MV-4-11 (cell line): ENCODE measurements at regions not wholly inside any gene's neighbourhood (a gene's known extent, or its start where the extent isn't known, plus 50 kb on each side); places are given as distances from the start of the nearest gene placed in this dataset.
A peak's percentile ranks its signal among the peaks of the same experiment; 100 is the strongest.
"Not testable (repeated sequence)": the region's sequence is repeated elsewhere in the genome, so short reads cannot be mapped to it uniquely, and the experiment has no call there.

Experiments used
- DNase-seq: peaks from one replicate; lab custom pipeline; 2025; lab: John Stamatoyannopoulos, UW

DNA sequence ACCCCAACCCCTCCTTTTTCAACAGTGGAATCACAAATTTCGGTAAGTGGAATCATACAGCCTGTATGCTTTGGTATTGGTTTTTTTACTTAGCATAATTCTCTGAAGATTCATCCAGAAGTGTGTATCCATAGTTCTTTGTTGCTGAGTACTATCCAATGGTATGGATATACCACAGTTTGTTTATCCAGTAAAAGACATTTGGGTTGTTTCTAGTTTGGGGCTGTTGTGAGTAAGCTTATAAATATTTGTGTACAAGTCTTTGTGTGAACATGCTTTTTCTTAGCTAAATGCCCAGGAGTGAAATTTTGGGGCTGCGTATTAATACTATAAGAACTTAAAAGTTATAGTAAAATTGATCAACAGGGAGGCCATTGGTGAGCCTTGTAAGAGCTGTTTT lies 57.5 kb upstream of the GC start:
- DNase-seq, result no peak

- no peak for DNase-seq
These were observed 63.4 kb upstream of the GC start for GRCh38 chr4:71847300-71847699.

- DNase-seq, result no peak
These were observed 72.1 kb upstream of the GC start for GRCh38 chr4:71855944-71856343.

- DNase-seq, result no peak
These were observed 74.0 kb upstream of the GC start for GRCh38 chr4:71857713-71858451.

GRCh38 chr4:71860643-71861042 lies 76.8 kb upstream of the GC start:
- DNase-seq, result no peak

- DNase-seq, result no peak
These were observed 78.4 kb upstream of the GC start for GRCh38 chr4:71862315-71862714.

DNA sequence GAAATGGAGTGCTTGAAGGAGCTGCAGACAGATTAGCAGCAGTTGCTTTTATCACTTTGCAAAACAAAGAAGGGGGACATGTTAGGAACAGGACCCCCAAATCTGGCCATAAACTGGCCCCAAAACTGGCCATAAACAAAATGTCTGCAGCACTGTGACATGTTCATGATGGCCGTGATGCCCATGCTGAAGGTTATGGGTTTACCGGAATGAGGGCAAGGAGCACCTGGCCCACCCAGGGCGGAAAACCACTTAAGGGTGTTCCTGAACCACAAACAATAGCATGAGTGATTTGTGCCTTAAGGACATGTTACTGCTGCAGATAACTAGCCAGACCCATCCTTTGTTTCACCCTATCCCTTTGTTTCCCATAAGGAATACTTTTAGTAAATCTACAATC lies 79.6 kb upstream of the GC start:
- no peak for DNase-seq

DNA sequence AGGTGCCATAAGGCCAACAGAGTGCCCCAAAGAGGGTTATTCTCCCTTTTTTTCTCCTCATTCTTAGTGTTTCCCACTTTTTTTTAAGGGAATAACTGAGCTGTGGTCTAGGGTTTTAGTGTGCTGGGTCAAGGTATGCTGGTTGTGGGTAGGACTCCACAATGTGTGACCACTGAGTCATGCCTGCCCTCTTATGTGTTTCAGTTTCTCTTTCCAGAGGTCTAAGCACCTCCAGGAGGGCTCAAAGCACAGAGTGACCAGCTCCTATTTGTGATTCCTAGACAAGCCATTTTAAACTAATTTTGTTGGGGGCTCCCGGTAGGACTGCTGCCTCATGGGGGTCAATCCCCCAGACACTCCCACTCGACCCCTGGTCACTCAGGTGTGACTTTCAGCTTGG lies 80.5 kb upstream of the GC start:
- no peak for DNase-seq

DNA sequence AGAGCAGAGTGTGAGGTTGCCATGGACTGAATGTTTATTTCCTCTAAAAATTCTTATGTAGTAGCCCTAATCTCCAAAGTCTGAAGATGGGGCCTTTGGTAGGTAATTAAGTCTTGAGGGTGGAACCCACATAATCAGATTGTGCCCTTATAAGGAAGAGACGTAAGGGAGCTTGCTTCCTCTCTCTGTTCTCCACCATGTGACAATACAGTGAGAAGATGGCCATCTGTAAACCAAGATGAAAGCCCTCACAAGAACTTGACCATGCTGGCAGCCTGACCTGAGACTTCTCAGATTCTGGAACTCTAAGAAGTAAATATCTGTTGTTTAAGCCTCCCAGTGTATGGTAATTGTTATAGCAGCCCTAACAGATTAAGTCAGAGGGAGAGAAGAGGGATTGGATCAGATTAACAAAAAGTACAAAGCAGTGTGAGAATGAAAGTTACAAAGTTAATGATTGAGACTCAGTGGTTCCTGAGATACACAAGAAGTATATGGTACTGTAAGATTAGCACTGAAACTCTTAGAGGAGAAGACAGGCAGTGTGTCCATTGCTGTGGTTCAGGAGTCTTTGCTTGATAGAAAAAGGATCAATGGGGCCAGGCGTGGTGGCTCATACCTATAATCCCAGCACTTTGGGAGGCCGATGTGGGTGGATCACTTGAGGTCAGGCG lies 82.5 kb upstream of the GC start:
- no peak for DNase-seq

- no peak for DNase-seq
These were observed 83.7 kb upstream of the GC start for GRCh38 chr4:71867598-71867997.

DNA sequence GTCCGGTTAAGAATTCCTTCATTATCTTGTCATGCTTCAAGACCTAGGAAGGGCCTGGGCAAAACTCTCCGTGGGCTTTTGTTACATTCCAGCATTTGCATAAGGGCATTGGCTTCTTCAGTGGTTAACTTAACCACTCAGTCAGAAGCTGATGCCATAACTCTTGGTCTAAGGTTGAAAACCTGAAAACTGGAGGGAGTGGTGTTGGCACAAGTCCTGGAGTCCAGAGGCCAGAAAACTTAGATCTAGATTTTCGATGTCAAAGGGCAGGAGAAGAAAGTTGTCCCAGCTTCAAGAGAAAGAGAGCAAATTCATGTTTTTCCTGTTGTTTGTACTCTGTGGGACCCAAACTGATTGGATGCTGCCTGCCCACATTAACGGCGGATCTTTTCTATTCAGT lies 86.6 kb upstream of the GC start:
- no peak for DNase-seq

DNA sequence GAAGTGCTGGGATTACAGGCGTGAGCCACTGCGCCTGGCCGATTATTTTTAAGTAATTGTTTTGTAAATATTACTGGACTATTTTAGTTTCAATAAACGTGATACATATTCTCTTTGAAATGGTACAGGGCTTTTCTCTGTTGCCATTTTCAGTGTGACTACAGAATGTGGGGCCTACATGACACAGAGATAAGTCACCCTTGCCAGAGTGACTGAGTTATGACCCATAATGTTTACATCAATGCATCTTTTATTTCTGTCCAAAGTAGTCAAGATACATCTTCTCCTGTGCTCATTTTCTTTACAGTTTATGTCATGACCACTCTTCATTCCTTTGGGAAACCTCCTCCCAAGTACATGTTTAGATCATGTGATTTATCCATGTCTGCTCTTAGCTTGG lies 88.3 kb upstream of the GC start:
- DNase-seq, result no peak

DNA sequence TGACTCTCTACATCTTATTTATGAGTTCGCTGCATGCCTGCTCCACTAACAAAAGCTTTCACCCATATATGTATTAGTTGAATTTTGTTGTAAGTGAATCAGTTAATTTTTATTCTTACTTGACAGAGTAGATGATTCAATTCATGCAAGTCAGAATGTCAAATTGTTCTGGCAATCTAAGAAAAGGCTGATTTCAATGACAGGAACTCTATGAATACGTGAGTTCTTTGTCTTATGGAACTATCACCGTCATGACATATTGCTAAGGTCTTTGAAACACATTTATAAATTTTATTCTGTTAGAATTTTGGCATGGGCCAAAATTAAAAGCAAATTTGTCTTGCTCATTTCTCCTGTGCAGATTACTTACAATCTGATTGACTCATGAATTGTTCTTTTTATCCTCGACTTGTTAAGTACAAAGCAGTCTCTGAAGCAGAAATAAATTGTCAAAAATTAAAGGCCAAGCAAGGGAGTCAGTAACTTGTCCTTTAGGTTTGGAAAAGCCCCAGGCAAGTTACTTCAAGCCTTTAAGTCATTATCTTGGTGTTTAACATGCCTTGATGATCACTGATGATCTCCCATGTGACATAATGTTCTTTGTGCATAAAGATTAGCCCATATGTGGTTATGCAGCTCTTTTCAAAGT lies 89.0 kb upstream of the GC start:
- DNase-seq, result no peak

DNA sequence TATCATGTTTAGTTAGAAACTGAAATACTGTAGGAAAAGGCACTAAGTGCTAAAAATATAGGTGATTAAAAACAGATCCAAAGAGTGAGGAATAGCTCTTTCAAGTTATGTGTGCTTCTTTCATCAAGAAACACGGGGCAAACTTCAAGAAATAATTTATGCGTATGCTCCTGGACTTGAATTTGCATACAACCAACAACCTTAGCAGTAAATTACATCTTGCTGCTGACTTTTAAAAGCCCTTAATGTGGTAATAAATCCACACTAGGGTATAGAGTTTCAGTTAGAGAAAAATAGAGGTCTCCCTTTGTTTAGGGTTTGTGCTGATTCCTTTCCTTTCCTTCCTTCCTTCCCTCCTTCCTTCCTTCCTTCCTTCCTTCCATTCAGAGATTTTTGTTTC lies 94.5 kb upstream of the GC start:
- no peak for DNase-seq

DNA sequence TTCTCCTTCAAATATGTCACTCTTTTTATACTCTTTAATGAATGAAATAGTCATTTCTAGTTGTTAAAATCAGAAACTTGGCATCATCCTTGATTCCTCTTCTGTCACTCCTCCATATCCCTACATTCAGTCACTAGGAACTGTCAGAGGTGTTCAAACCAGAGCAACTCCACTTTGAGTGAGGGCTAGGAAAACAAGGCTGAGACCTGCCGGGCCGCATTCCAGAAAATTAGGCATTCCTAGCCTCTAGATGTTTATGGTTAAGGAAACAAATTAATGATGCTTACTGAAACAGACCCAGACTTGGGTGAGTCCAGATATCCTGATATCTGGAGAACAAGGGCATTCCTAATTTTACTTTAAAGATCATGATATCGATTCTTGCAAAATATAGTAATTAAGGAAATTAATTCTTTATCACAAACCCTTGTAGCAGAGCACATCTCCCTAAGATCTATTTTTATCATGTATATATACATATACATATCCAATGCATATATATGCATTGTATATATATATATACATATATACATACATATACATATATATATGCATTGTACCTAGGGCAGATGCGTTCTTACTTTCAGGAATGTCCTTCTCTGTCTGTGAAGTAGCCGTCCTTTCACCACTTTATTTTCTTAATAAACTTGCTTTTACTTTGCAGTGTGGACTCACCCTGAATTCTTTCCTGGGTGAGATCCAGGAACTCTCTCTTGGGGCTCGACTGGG lies 98.4 kb upstream of the GC start:
- no peak for DNase-seq

GRCh38 chr4:71900366-71900765 lies 116.5 kb upstream of the GC start:
- DNase-seq, result not testable (repeated sequence)

DNA sequence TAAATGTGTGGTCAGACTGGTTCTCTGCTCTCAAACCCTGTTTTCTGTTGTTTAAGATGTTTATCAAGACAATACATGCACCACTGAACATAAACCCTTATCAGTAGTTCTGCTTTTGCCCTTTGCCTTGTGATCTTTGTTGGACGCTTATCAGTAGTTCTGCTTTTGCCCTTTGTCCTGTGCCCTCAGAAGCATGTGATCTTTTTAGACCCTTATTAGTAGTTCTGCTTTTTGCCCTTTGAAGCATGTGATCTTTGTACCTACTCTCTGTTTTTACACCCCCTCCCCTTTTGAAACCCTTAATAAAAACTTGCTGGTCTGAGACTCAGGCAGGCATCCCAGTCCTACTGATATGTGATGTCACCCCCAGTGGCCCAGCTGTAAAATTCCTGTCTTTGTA lies 121.7 kb upstream of the GC start:
- peak; percentile 22 for DNase-seq

- no peak for DNase-seq
These were observed 122.2 kb upstream of the GC start for GRCh38 chr4:71906096-71906495.

- no peak for DNase-seq
These were observed 123.2 kb upstream of the GC start for GRCh38 chr4:71907071-71907470.

- DNase-seq, result no peak
These were observed 123.9 kb upstream of the GC start for GRCh38 chr4:71907782-71908181.

GRCh38 chr4:71913275-71913674 lies 118.5 kb upstream of the NPFFR2 start:
- DNase-seq, result no peak

DNA sequence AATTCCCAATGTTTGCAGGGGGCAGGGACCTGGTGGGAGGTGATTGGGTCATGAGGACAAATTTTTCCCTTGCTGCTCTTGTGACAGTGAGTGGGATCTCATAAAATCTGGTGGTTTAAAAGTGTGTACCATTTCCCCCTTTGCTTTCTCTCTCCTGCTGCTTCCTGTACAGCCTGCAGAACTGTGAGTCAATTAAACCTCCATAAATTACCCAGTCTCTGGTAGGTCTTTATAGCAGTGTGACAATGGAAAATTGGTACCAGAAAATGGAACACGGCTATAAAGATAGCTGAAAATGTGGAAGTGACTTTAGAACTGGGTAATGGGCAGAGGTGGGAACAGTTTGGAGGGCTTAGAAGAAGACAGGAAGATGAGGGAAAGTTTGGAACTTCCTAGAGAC lies 108.7 kb upstream of the NPFFR2 start:
- no peak for DNase-seq

GRCh38 chr4:71930459-71930858 lies 101.3 kb upstream of the NPFFR2 start:
- no peak for DNase-seq
